ENCODE measurements at regions not wholly inside any gene's neighbourhood (a gene's known extent, or its start where the extent isn't known, plus 50 kb on each side); places are given as distances from the start of the nearest gene placed in this dataset.

DNA sequence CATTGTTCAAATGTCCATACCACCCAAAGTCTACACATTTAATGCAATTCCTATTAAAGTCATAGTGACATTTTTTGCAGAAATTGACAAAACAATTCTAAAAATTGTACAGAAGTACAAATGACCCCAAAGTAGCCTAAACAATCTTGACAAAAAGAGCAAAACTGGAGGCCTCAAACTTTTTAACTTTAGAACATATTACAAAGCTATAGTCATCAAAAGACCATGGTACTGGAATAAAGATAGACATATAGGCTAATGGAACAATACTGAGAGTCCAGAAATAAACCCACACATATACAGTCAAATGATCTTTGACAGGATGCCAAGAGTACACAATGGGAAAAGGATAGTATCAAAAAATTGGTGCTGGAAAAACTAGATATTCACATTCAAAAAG lies 213.2 kb upstream of the SAMSN1 start:
- TF ChIP-seq, protein P1, sequence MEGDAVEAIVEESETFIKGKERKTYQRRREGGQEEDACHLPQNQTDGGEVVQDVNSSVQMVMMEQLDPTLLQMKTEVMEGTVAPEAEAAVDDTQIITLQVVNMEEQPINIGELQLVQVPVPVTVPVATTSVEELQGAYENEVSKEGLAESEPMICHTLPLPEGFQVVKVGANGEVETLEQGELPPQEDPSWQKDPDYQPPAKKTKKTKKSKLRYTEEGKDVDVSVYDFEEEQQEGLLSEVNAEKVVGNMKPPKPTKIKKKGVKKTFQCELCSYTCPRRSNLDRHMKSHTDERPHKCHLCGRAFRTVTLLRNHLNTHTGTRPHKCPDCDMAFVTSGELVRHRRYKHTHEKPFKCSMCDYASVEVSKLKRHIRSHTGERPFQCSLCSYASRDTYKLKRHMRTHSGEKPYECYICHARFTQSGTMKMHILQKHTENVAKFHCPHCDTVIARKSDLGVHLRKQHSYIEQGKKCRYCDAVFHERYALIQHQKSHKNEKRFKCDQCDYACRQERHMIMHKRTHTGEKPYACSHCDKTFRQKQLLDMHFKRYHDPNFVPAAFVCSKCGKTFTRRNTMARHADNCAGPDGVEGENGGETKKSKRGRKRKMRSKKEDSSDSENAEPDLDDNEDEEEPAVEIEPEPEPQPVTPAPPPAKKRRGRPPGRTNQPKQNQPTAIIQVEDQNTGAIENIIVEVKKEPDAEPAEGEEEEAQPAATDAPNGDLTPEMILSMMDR (IDR thresholded peaks at IDR 0.05) = no peak
- TF ChIP-seq POLR2A (IDR thresholded peaks at IDR 0.05) = no peak
